ENCODE measurements at regions not wholly inside any gene's neighbourhood (a gene's known extent, or its start where the extent isn't known, plus 50 kb on each side); places are given as distances from the start of the nearest gene placed in this dataset.

DNA sequence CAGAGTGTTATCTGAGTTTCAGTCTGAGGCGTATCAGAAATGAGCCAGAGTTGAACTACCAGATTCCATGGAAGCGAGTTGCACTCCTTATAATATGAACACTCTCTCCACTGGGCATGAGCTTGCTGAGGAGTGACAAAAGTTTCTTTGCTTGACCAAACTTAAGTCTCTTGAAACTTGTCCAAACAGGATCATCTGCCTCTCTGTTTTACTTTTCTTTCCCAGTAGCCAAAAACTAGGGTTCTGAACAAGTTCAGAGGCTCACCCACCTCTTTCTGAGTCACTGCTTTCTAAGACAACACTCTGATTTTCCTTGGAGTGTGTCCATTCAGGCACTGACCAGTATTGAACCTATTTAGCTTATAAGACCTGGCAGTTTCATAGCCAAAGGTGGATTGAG, 233.2 kb upstream of the TCF4 start:
- DNase-seq (ENCODE audit: low spot score), result no peak

DNA sequence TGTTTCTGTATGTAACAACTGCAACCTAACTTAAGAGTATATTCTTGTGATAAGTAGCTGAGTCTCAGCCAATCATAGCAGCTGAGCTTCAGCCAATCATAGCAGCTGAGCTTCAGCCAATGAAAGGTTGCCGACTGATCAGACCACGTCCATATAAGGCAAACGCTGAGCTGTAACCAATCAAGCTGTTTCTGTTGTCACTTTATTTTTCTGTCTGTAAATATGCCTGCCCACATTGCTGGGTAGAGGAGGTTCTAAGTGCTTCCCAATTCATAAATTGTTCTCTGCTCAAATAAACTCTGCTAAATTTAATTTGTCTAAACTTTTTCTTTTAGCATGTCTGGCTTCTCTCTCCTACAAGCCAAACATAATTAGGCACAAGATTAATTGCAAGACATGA, 231.5 kb upstream of the TCF4 start:
- Histone ChIP-seq H3K4me3 (no peak overlapping the region), H3K27ac (no peak overlapping the region)
- DNase-seq (ENCODE audit: low spot score), result no peak
- TF ChIP-seq, protein P1, sequence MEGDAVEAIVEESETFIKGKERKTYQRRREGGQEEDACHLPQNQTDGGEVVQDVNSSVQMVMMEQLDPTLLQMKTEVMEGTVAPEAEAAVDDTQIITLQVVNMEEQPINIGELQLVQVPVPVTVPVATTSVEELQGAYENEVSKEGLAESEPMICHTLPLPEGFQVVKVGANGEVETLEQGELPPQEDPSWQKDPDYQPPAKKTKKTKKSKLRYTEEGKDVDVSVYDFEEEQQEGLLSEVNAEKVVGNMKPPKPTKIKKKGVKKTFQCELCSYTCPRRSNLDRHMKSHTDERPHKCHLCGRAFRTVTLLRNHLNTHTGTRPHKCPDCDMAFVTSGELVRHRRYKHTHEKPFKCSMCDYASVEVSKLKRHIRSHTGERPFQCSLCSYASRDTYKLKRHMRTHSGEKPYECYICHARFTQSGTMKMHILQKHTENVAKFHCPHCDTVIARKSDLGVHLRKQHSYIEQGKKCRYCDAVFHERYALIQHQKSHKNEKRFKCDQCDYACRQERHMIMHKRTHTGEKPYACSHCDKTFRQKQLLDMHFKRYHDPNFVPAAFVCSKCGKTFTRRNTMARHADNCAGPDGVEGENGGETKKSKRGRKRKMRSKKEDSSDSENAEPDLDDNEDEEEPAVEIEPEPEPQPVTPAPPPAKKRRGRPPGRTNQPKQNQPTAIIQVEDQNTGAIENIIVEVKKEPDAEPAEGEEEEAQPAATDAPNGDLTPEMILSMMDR (IDR thresholded peaks at IDR 0.05), result no peak

More for the DNA sequence above, 233.2 kb upstream of the TCF4 start:
- Histone ChIP-seq H3K27ac (no peak overlapping the region), H3K4me3 (no peak overlapping the region)
- TF ChIP-seq, protein P1 (IDR thresholded peaks at IDR 0.05), result no peak

DNA sequence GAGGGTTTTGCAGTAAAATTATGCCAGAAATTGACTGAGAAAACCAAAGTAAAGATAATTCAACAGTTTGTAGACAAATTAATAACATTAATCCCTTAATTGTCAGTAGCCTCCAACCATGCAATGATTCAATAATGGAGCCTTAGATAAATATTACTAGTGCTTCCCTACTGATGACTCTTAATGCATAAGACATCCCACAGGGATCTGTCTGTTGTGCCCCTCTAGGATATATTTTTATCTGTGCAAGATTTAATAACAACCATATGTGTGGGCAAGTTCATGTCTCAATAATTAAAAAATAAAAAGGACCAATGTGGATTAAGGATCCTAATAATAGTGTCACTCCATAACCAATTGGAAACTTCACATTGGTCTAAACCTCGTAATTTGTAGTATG, 230.3 kb upstream of the TCF4 start:
- no peak overlapping the region for H3K27ac ChIP-seq
- DNase-seq (ENCODE audit: low spot score), result no peak
- TF ChIP-seq, protein P1 (IDR thresholded peaks at IDR 0.05), result no peak
- H3K4me3 ChIP-seq, result no peak overlapping the region

DNA sequence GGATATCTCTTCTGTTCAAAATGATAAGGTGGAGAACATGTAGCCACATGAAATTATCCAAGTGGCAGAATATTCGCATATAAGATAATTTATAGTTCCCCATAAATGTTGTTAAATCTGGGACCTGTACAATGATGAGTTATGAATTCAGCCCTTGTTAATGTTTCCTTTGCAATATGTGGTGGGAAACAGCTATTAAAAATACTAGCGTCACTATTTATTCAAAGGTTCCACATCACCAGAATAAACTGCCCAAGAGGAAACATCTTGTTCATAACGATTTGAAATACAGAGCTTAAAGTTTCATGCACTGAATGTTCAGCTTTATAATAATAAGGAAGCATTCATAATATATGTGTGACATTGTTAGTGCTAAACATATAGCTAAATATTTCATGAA, 223.9 kb upstream of the TCF4 start:
- no peak for DNase-seq (ENCODE audit: low spot score)
- TF ChIP-seq, protein P1 (IDR thresholded peaks at IDR 0.05), result no peak
- Histone ChIP-seq H3K4me3 (no peak overlapping the region), H3K27ac (no peak overlapping the region)

DNA sequence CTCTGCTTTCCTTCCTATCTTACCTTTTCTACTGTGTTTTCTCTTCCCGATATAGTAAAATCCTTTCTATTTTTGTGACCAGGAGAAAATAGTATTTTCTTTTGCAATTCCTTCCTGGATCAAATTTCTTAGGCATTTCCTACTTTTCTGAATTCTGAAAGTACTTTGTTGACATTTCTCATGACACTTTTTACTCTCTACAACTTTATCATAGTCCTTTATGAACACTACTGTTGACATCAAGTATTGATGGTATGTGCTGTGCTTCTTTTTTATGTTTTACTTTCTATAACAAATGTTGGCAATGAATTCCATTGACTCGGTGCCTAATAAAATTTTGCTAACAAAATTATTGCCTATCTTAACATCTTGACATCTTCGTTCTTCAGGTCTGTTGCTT, 217.7 kb upstream of the TCF4 start:
- Histone ChIP-seq H3K27ac (no peak overlapping the region), H3K4me3 (no peak overlapping the region)
- no peak for DNase-seq (ENCODE audit: low spot score)
- TF ChIP-seq, protein P1 (IDR thresholded peaks at IDR 0.05), result no peak

DNA sequence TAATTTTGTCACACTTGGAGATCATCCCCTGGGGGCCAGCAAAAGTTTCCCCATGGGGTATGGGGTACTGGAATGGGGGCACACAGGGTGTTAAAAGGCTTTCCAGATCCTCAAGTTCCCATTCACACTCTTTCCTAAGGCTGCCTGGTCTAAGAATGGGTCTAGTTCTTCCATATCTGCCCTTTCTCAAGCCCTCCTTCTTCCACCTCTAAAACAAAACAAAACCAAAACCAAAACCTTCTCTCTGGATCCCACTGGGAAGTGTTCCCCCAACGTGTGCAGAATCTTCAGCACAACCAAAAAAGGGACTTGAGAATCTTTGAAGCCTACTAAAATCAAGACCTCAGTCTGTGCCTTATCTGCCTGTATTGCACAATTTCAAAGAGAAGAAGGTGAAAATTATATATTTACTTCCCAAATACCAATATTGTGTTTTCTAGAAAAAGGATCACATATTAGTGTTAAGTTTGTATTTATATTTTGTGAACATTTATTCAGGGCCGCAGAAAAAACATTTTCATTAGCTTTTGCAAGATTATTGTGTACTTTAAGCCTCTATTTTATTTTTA, 207.2 kb upstream of the TCF4 start:
- Histone ChIP-seq H3K27ac (peak overlapping the region in 1 of 2 donors; percentile 21), H3K4me3 (no peak overlapping the region)
- TF ChIP-seq, protein P1 (IDR thresholded peaks at IDR 0.05), result no peak
- DNase-seq (ENCODE audit: low spot score), result no peak

DNA sequence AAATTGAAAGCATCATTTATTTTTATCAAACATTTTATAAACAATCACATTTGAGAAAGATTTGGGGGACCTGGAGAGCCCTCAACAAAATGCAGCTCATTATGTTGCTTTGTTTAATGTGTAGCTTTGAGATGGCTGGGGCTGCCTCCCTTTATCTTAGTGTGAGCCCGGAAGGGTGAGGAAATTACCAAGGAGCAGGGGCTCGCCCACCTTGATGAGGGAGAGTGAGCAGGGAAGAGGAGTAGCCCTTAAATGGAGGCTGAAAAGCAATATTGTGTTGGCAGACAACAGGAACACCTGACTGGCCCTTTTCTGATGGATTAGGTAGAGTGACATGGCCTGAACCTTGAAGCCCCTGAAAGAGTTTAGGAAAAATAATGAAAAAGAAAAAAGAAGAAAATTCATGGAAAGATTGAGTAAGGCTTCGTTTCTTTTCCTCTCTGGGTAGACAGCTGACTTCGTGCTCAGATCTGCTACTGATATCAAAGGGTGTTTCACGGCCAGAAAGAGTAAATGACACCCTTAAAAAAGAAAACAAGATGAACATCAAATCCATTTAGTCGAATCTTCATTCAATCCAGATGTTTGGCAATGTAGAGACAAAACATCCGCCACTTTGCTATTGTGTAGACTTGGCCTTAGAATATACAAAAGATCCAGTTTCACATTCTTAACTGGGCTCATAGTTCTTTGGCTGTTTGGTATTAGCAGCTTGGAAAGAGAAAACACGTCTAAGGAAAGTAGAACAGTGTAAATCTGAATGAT, 206.5 kb upstream of the TCF4 start:
- TF ChIP-seq, protein P1 (IDR thresholded peaks at IDR 0.05), result no peak
- no peak overlapping the region for H3K4me3 ChIP-seq
- peak overlapping the region in 1 of 2 donors; percentile 21 for H3K27ac ChIP-seq
- no peak for DNase-seq (ENCODE audit: low spot score)
